Keratinocyte (primary cell): ENCODE measurements at regions not wholly inside any gene's neighbourhood (a gene's known extent, or its start where the extent isn't known, plus 50 kb on each side); places are given as distances from the start of the nearest gene placed in this dataset.

Experiments
- DNase-seq: peaks from one replicate; pipeline ENCODE4 v3.0.0-alpha.2; 2011; ENCODE audit warnings: low read depth, missing footprints, low spot score
- FAIRE-seq: peaks from 2 replicates; lab custom pipeline; 2011; peaks lifted over from hg19 to GRCh38; lab: Jason Lieb, UNC
- H2AFZ ChIP-seq: 2 replicates; pipeline ENCODE4 v1.6.0; 2012; ENCODE audit warnings: low read length, control low read depth, inconsistent platforms; ENCODE audit not compliant: control insufficient read depth
- H3K27ac ChIP-seq: 2 replicates; pipeline ENCODE4 v1.5.1; 2011; ENCODE audit warnings: low read length; ENCODE audit not compliant: control insufficient read depth, insufficient read depth
- H3K27me3 ChIP-seq: 3 replicates; pipeline ENCODE4 v1.6.0; 2011; ENCODE audit warnings: low read length; ENCODE audit not compliant: control insufficient read depth, insufficient read depth; ENCODE audit errors: extremely low read depth
- H3K36me3 ChIP-seq, 2 experiments: 2 replicates in 1 of 2; 3 replicates in 1 of 2; pipeline ENCODE4 v1.5.1; 2011; ENCODE audit warnings: low read length in 2 of 2, mild to moderate bottlenecking in 1 of 2; ENCODE audit not compliant: control insufficient read depth in 2 of 2, insufficient read depth in 2 of 2; ENCODE audit errors: extremely low read depth in 1 of 2
- H3K4me1 ChIP-seq: 3 replicates; pipeline ENCODE4 v1.5.1; 2011; ENCODE audit warnings: low read length; ENCODE audit not compliant: control insufficient read depth, insufficient read depth; ENCODE audit errors: extremely low read depth
- H3K4me2 ChIP-seq: 3 replicates; pipeline ENCODE4 v1.6.0; 2011; ENCODE audit warnings: low read depth, low read length; ENCODE audit not compliant: control insufficient read depth, insufficient read depth; ENCODE audit errors: extremely low read depth
- H3K4me3 ChIP-seq, 3 experiments: fragments of 200-600 bp in 1 of 3; sonication (generic) in 1 of 3; 2 replicates in 2 of 3; 3 replicates in 1 of 3; pipeline ENCODE4 v1.5.1; 2011 to 2016; ENCODE audit warnings: low read length in 3 of 3, mild to moderate bottlenecking in 3 of 3, control low read depth in 2 of 3, inconsistent platforms in 1 of 3, low read depth in 1 of 3, mixed read lengths in 1 of 3, mixed run types in 1 of 3, moderate library complexity in 1 of 3; ENCODE audit not compliant: control insufficient read depth in 2 of 3, insufficient read depth in 2 of 3; ENCODE audit errors: extremely low read depth in 1 of 3
- H3K79me2 ChIP-seq: 2 replicates; pipeline ENCODE4 v1.6.0; 2012; ENCODE audit warnings: low read length; ENCODE audit not compliant: control insufficient read depth, insufficient read depth
- H3K9ac ChIP-seq: 3 replicates; pipeline ENCODE4 v1.6.0; 2011; ENCODE audit warnings: low read length; ENCODE audit not compliant: control insufficient read depth, insufficient read depth; ENCODE audit errors: extremely low read depth
- H3K9me1 ChIP-seq: 3 replicates; pipeline ENCODE4 v1.6.0; 2011; ENCODE audit warnings: low read length; ENCODE audit not compliant: control insufficient read depth, insufficient read depth; ENCODE audit errors: extremely low read depth
- H3K9me3 ChIP-seq: 2 replicates; pipeline ENCODE4 v1.5.1; 2012; ENCODE audit warnings: low read depth, low read length; ENCODE audit not compliant: control insufficient read depth
- H4K20me1 ChIP-seq: 3 replicates; pipeline ENCODE4 v1.6.0; 2011; ENCODE audit warnings: low read length; ENCODE audit not compliant: control insufficient read depth, insufficient read depth; ENCODE audit errors: extremely low read depth
- CTCF ChIP-seq, 3 experiments: IDR thresholded peaks in 1 of 3; conservative IDR thresholded peaks in 1 of 3; optimal IDR thresholded peaks in 1 of 3; 2 replicates in 2 of 3; 3 replicates in 1 of 3; pipeline versions ENCODE3 to v1.5.1; 2011; ENCODE audit warnings: low read length in 3 of 3, mild to moderate bottlenecking in 3 of 3, moderate library complexity in 2 of 3, control low read depth in 1 of 3, inconsistent platforms in 1 of 3; ENCODE audit not compliant: insufficient read depth in 2 of 3; ENCODE audit errors: extremely low read depth in 1 of 3
- EZH2 ChIP-seq: IDR thresholded peaks from one replicate; pipeline ENCODE4 v1.6.1; 2012; ENCODE audit warnings: inconsistent platforms, mild to moderate bottlenecking, low read length, moderate library complexity
- dilution Hi-C: fragments of 300-500 bp; cut with MboI; formaldehyde crosslinking; loops from one replicate; pipeline ENCODE4 v1.7.0; 2020; ENCODE audit warnings: low sequenced_read_pairs; ENCODE audit not compliant: extremely low pct_ligation_motif_present

- no peak for DNase-seq
- no peak overlapping the region for H3K4me2 ChIP-seq
- H3K9ac ChIP-seq, result no peak overlapping the region
- dilution Hi-C loops, result no loop called here
- H3K79me2 ChIP-seq, result no peaks in the 10 kb centered on the region
- no peaks in the 10 kb centered on the region for H3K9me1 ChIP-seq
- no peaks in the 10 kb centered on the region for H3K9me3 ChIP-seq
- H3K4me1 ChIP-seq, result no peaks in the 10 kb centered on the region
- H4K20me1 ChIP-seq, result no peaks in the 10 kb centered on the region
- H3K27ac ChIP-seq, result no peak overlapping the region
- FAIRE-seq, result no peak
- H3K27me3 ChIP-seq, result no peaks in the 10 kb centered on the region
- no peak for TF ChIP-seq EZH2
- no peak for TF ChIP-seq CTCF (optimal IDR thresholded peaks at IDR 0.05 in 1 of 3, IDR thresholded peaks at IDR 0.05 in 1 of 3, conservative IDR thresholded peaks at IDR 0.05 in 1 of 3; ENCODE audit: extremely low read depth in 1 of 3, insufficient read depth in 2 of 3, low read length in 3 of 3)
- no peak overlapping the region for H2AFZ ChIP-seq
- H3K36me3 ChIP-seq, result no peaks in the 10 kb centered on the region
- no peak overlapping the region for H3K4me3 ChIP-seq
These were observed 718.3 kb downstream of the RERGL start for GRCh38 chr12:17371491-17372215.

GRCh38 chr12:17370621-17371020 is 719.4 kb downstream of the RERGL start:
- no peak for TF ChIP-seq CTCF (optimal IDR thresholded peaks at IDR 0.05 in 1 of 3, IDR thresholded peaks at IDR 0.05 in 1 of 3, conservative IDR thresholded peaks at IDR 0.05 in 1 of 3; ENCODE audit: extremely low read depth in 1 of 3, insufficient read depth in 2 of 3, low read length in 3 of 3)
- TF ChIP-seq EZH2, result no peak
- no peak for FAIRE-seq
- no peak overlapping the region for H3K9ac ChIP-seq
- no peak overlapping the region for H3K27ac ChIP-seq
- no peak overlapping the region for H3K4me3 ChIP-seq
- H4K20me1 ChIP-seq, result no peaks in the 10 kb centered on the region
- H2AFZ ChIP-seq, result no peak overlapping the region
- no peaks in the 10 kb centered on the region for H3K9me1 ChIP-seq
- dilution Hi-C loops, result no loop called here
- no peaks in the 10 kb centered on the region for H3K27me3 ChIP-seq
- H3K4me1 ChIP-seq, result no peaks in the 10 kb centered on the region
- DNase-seq, result no peak
- no peaks in the 10 kb centered on the region for H3K36me3 ChIP-seq
- no peak overlapping the region for H3K4me2 ChIP-seq
- no peaks in the 10 kb centered on the region for H3K79me2 ChIP-seq
- H3K9me3 ChIP-seq, result no peaks in the 10 kb centered on the region
